Hematopoietic multipotent progenitor cell treated with erythropoietin and hydrocortisone succinate and interleukin-3 and kit ligand, for 6 days (in vitro differentiated cells): ENCODE measurements at regions not wholly inside any gene's neighbourhood (a gene's known extent, or its start where the extent isn't known, plus 50 kb on each side); places are given as distances from the start of the nearest gene placed in this dataset.
A peak's percentile ranks its signal among the peaks of the same experiment; 100 is the strongest.

Experiments used
- DNase-seq: peaks from one replicate; pipeline ENCODE4 v3.0.0-alpha.2; 2015

DNA sequence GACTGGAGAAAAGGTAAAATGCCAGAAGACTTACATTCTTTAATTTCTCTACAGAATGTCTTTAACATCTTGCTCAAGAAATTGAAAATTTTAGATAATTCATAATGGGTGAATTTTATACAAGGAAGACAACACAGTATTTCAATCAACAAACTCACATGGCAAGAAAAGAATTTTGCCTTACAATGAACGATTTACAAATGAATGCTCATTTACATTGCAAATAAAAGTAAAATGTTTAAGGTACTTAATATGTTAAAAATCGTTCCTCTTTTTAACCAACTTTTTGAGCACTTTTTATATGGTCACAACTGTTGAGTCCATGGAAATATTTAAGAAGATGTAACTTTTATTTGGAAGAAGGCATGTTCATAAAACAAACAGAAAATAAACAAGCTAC lies 174.8 kb upstream of the UBE2E2 start:
- no peak for DNase-seq

DNA sequence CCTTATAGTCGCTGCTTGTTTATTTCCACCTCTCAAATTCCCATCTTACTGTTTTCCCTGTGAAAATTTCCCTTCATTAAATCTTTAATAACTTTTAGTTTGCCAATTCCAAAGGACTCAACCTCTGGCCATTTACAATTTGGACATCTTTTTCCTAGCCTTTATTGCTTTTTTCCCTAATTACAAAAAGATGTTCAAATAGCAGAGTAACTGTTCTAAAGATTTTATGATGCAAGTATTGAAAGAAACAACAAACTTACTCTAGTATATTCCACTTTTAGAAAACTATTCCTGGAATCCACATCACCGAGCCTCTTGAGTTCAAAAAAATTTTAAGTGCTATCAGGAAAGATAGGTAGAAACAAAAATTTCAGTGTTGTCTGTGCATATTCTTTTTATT lies 174.1 kb upstream of the UBE2E2 start:
- DNase-seq = no peak

DNA sequence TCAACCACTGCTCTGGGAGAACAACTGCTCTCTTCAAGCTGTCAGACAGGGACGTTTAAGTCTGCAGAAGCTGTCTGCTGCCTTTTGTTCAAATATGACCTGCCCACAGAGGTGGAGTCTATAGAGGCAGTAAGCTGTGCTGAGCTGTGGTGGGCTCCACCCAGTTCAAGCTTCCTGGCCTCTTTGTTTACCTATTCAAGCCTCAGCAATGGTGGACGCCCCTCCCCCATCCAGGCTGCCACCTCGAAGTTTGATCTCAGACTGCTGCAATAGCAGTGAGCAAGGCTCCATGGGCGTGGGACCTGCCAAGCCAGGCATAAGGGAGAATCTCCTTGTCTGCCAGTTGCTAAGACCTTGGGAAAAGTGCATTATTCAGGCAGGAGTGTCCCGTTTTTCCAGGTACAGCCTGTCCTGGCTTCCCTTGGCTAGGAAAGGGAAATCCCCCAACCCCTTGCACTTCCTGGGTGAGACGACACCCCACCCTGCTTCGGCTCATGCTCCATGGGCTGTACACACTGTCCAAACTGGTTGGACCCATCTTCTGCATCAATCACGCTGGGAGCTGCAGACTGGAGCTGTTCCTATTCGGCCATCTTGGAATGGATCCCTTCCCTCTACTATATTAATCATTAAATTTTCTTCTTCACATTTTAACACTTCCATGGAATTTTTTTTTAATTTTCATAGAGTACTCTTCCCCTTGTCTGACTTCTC lies 167.0 kb upstream of the UBE2E2 start:
- no peak for DNase-seq

DNA sequence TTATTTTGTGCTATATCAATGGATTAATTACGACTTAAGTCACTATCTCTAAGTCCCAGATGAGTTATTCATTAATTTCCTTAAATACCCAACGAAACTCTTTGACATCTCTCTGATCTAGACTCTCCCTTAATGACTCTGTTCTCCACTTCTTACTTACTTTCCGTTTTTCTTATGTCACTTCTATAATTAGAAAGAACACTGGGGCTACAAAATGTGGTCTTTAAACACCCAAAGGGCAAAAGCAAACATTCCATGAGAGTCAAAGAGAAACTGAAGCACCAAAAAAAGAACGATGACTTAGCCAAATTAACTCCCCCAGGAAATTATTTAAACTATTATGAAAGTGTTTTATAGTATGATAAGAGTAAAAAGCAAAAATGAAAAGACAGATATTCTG lies 166.4 kb upstream of the UBE2E2 start:
- DNase-seq = no peak

DNA sequence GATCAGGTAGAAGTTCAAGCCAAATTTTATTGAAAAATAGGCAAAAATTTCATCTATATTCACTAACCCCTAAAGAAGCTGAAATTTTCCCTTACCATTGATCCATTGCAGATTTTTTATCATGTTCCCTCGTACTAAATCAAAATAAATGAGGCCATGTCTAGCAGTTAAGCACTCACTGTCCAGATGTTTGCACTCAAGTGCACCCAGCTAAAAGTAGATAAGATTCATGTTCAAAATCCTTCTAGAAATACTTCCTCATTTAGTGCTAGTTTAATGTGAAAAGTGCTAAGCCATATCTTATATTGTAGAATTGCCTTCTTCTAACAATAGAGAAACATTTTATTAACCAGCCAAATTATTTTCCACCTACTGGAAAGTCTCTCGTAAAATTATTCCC lies 164.7 kb upstream of the UBE2E2 start:
- DNase-seq = peak; percentile 27

DNA sequence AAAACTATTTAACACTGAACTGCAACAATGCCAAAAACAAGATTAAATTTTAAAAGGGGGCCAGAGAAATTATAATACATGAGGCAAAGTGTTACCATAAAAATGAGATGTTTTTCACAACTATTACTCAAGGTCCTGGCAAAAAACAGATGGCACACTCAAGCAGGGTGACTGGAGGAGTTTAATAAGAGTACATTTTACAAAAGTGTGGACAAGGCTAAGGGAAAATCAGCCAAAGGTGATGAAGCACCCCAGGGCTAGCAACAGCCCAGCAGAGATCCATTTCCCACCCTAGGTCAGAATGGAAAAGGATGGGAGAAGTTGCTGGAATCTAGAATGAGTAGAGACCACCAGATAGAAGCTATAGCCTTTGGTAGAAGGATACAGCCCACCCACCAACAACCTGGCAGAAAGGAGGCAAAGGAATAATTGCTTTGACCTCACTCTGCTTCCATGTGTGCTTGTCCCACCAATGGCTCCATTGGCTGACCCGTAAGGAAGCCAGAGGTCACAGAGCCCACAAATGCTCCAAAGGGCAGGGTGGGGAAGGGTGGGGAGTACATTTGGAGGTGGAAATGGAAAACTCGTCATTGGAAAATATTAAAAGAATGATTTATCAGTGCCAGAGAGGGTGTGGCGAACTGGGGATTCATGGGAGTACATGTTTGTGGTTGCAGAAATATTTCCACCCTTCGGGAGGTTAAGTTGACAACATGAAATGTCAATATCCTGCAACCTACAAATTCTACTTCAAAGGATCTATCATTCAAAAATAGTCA lies 161.0 kb upstream of the UBE2E2 start:
- no peak for DNase-seq

DNA sequence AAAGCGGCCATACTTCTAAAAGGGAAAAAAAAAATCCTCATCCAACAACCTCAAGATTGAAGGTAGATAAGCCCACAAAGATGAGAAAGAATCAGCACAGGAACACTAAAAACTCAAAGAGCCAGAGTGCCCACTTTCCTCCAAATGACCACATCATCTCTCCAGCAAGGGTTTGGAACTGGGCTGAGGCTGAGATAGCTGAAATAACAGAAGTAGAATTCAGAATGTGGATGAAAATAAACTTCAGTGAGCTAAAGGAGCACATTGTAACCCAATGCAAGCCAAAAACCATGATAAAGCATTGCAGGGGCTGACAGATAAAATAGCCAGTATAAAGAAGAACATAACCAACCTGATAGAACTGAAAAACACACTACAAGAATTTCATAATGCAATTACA lies 158.7 kb upstream of the UBE2E2 start:
- DNase-seq = no peak

DNA sequence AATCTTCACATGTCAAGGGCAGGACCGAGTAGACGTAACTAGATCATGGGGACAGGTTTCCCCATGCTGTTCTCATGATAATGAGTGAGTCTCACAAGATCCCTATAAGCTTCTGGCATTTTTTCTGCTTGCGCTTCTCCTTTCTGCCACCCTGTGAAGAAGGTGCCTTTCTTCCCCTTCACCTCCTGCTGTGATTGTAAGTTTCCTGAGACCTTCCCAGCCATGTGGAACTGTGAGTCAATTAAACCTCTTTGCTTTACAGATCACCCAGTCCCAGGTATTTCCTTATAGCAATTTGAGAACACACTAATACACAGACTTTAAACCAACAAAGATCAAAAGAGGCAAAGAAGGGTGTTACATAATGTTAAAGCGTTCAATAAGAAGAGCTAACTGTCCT lies 156.6 kb upstream of the UBE2E2 start:
- DNase-seq = no peak

DNA sequence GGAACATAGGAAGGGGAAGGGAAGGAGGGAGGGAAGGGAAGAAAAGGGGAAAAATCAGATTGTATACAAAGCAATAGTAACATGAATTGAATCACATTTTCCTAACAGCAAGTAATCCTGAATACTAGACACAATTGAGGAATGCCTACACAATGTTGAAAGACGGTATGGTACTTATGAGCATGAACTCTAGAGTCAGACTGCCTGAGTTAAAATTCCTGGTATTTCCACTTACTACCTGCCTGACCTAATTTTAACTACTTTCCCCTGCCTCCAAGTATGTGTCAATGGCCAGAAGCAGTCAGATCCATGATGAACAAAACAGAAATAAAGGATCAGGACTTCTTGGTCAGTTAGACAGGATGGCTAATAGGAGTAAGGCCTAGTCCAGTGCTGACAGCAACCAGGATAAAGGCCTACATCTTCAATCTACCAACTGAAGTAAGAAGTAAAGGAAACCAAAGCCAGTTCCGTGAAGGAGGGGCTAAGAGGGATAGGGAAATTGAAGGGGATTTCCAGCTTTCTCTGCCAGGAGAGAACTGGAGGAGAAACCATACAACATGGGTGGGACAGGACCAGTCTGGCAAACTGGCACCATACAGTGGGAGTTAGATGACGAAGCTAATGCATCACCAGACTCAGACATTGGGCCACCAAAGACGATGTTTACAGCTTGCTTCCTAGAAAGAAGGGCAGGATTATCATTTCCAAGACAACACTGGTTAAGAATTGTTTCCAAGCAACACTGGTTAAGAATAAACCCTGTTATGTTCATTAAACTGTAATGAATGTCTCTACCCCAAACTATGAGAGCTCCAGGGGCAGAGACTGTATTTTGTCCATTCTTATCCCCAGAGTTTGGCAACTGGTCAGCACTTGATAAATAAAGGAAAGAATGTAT lies 151.6 kb upstream of the UBE2E2 start:
- DNase-seq = no peak

DNA sequence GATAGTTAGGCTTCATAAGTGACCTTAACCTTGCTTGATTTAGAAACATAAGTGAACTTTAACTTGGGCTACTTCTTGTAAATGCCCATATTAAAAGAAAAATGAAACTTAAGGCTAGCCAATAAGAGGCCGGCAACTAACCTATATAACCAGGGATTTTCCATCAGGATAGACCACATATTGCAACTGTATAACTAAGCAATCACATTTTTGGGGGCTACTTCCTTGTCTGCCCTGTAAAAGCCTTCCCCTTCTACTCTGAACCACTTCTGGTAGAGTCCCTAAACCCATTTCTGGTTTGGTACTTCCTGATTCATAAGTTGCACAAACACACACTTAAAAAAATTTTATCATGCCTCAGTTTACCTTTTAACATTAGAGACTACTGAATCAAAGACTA lies 150.9 kb upstream of the UBE2E2 start:
- DNase-seq = no peak

DNA sequence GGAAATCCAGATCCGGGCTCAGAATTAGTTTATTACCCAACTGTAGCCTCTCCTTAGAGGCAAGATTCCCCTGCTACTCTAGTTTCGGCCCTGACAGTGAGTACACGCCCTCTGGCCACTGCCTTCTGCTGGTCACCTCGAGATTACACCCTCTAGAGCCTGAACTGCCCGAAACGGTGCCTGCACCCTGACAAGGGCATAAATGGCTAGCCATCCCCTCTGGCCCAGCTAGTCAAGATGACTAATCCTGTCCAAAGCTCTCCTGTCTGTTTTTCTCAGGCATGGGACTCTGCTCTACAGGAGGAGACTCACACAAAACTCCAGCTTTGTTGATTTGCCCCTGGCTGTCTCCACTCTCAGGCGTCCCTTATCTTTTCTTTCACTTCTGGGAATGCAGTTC lies 150.5 kb upstream of the UBE2E2 start:
- DNase-seq = peak; percentile 5

DNA sequence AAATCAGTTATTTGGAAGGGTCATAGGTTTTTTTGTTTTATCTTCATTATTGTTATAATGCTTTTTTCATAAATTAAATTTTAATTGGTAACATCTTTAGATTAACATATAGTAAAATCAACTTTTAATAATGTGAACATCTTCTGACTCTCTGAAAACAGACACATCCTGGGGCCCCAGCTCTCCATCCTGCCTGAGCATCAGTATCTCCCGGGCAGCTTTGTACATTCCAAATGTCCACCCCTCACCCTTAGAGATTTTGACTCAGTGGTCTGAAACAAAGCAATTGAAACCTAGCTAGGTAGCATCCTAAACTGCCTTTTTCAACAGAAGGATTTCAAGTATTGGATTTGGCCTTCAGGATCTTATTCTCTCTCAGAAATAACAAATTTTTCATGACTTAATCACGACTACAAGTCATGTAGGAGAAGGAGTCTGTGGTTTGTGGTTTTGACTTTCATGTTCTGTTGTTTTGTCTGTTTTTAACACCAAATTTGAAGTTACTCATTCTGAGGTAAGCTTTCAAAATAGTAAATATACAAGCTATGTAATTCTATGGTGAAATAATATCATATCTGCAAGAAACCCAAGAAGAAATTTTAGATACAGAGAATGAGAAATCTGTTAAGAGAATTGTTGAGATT lies 147.3 kb upstream of the UBE2E2 start:
- no peak for DNase-seq

DNA sequence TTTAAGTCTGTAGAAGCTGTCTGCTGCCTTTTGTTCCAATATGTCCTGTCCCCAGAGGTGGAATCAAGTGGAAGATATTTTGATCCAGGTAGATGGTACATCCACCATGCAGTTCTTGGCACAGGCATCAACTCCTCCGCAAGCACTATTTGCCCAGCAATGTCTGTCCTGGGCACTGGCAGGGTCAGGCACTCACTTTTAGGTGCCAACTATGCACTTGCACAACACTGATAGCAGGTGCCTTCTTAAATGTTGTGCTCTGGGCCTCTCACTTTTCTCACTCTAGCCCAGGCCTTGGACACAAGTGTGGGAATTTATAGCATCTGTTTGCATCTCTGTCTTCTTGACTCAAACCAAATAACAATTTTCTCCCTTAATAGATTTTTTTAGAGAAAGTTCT lies 140.5 kb upstream of the UBE2E2 start:
- no peak for DNase-seq

DNA sequence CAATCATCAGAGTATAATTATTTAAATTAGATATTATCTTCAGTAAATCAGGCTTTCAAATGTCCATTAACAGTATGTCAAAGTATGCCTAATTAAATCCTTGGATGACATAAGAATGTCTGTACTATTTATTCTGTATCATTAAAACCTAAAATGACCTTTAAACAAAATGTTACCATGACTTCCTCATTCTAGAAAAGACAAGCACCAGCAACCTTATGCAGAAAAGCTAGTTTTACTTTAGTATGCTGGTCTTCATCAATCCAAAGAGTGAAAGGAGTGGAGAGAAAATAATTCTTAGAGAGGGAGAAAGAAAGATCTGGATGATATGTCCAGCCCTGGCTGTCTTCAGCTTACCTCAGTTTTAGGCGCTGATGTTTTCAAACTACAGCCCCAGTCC lies 140.1 kb upstream of the UBE2E2 start:
- no peak for DNase-seq

DNA sequence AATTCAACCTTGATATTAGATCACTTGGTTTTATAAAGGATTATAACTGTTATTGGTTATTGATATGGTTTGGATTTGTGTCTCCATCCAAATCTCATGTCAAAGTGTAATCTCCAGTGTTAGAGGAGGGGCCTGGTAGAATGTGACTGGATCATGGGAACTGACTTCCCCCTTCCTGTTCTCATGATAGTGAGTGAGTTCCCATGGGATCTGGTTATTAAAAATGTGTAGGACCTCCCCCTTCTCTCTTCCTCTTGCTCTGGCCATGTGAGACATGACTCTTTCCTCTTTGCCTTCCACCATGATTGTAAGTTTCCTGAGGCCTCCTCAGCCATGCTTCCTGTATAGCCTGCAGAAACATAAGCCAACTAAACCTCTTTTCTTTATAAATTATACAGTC lies 136.0 kb upstream of the UBE2E2 start:
- no peak for DNase-seq

DNA sequence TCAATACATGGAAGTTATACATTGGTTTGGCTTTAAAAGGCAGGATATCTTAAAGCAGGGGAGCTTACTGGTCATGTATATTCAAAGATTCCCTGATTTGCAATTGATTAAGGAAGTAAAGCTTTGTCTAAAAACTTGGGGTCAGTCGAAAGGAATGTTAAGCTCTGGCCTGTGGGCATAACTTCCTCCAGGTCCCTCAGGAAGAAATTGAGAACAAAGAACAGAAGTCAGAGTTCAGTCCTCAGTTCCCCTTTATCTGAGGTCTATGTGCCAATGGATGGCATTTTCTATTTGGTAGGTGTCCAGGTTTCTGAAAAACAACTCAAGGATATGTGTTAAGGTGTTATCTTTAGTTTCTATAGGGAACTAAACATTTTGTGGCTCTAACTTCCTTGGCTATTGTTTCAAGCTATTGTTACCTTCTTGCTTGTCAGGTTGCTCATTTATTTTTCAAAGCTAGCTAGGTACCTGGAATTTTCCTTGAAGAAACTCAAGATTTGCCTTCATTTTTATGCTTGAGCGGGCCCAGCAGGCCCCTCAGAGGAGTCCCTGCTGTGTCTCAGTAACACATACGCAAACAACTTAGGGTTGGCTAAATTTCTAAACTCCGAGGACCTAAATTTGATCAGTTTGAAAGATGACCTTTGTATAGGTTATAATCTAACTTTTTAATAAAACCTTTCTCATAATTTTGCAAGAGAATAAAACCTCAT lies 135.0 kb upstream of the UBE2E2 start:
- no peak for DNase-seq

DNA sequence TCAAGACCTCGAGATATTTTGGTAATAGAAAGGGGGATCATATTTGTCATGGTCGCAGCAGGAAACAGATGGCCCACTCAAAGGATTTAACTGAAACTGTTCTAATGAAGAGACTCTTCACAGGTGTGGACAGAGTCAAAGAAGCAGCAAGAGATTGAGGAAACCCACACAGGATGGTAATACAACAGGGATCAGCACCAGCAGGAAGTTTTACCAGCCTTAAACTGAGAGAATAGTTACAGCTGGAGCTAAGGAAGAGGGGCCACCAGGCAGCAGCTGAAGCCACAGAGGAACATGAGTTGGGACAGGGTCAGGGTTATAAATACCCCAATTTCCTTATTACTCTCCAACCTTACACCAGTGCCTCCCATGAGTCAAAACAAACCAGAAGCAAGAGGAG lies 131.8 kb upstream of the UBE2E2 start:
- DNase-seq = no peak

DNA sequence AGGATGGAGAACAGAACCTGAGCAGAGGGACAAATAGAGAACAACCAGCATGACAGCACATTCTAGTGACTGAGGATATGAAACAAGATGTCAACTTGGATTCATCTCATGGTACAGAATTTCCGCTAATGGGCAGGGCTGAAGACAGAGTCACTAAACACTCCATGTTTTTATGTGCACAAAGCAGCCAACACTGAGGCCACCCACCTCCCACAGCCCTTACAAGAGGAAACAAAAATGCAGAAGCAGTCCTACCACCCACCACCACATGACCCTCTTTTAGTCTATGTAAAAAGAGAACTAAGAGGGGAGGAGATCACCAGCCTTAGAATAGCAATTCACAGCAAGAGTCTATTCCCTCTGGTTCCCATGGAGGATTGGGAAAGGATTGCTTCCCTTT lies 131.4 kb upstream of the UBE2E2 start:
- DNase-seq = peak; percentile 22

DNA sequence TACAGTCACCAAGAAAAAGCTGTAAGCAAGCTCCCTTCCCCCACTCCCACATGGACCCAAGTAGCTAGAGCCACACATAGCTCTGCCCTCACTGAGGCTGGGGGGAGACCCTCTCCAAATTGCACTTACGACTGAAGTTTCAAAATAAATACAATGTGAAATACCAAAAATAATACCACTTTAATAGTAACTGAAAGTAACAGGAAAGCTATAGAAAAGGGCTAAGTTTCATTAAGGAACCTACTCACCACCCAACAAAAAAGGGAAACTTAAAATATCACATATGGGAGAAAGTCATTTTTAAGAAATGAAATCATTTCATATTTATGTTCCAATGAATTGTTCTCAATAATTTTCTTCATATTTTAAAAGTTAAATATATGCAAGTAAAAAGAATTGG lies 130.4 kb upstream of the UBE2E2 start:
- DNase-seq = no peak

DNA sequence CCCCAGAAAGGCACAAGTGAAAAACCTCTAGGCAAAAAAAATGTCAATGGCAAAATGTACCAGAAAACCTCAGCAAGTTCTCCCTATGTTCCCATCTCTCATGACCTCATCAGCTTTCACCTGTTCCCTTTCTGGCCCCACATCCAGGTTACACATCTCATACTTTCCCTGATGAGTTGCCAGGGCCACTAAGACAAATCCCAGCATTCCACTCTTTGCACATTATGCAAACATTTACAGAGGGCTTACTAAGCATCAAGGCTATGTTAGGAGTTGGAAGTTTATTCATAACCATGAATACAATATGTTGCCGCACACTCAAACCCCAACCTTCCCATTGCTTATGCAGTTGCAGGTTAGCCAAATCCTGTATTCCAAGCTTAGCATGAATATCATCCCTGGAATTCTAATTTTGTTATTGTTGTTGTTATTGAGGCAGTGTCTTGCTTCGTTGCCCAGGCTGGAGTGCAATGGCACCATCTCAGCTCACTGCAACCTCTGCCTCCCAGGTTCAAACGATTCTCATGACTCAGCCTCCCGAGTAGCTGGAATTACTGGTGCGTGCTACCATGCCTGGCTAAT lies 129.3 kb upstream of the UBE2E2 start:
- no peak for DNase-seq

DNA sequence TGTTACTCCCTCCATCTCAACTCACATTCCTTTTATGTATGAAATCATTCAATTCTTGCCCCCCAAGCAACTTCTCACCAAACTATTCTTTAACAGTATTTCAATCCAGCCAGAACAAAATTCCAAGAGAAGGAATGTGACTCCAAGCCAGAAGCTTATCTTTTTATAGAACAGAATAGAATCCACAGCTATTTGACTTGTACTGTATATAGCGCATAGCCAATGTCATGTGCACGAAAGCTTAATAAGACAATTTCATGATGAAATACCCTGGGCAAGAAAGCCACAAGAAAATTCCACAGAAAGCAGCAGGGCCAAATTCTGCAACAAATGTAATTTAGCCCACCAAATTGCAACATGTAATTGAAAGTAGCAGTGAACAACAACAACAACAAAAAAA lies 127.6 kb upstream of the UBE2E2 start:
- DNase-seq = no peak

DNA sequence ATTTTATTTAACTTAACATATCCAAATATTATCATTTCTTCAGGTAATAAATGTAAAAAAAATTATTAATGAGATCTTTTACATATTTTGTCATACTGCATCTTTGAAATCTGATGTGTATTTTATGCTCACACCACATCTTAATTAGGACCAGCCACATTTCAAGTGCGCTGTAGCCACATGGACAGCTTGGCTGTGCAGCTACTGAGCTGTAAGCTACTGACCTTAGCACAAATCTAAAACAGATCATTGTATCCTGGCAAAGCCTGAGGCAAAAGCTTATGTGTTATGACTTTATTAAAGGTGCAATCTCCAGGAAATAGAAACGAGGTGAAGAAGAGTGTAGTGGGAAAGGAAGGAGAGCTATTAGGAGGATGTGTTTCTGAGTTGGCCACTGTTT lies 126.7 kb upstream of the UBE2E2 start:
- DNase-seq = no peak
